ENCODE measurements at regions not wholly inside any gene's neighbourhood (a gene's known extent, or its start where the extent isn't known, plus 50 kb on each side); places are given as distances from the start of the nearest gene placed in this dataset.
"Not testable (repeated sequence)": the region's sequence is repeated elsewhere in the genome, so short reads cannot be mapped to it uniquely, and the experiment has no call there.

DNA sequence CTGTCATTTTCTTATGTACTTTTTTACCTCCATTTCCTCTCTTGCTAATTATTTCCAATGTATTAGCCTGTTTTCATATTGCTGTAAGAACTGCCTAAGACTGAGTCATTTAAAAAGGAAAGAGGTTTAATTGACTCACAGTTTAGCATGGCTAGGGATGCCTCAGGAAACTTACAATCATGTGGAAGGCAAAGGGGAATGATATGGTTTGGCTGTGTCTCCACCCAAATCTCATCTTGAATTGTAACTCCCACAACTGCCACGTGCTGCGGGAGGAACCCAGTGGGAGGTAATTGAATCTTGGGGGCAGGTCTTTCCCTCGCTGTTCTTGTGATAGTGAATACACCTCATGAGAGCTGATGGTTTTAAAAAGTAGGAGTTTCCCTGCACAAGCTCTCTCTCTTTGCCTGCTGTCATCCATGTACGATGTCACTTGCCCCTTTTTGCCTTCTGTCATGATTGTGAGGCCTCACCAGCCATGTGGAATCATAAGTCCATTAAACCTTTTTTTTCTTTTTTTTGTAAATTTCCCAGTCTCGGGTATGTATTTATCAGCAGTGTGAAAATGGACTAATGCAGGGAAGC lies 870.0 kb upstream of the INTU start:
- no peak for DNase-seq

DNA sequence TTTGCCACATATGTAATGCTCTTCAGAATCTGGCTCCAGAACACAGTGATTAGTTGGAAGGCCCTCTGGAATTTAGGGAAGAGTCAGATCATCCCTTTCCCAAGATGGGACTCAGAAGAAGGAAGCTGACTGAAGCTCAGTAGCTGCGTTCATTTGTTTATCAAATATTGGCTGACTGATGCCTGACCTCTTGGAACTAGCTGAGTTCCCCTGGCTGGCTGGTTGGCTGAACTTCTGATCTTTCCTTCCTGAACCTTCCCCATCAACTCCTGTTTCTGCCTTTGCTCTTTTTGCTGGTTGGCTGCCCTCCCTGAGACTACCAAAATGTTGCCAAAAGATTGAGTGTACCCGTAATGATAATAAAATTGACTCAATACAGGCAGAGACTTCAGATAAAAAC lies 866.5 kb upstream of the INTU start:
- DNase-seq: peak; percentile 2 to 29

DNA sequence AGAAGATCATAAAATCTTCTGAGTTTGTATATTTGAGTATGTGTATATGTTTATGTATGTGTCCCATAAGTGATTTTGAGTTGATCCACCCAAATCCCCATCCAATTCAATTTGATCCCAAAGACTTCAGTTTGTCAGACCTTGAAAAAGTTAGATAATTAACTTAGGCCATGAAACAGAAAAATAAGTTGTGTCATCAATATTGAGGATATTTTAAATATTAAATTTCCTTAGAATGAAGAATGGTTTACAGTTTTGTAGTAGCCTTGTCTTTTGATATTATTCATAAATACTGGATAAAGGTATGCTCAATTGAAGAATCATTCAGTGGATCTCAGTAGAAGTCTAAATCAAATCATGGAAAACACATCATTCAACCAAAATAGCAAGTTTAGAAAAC lies 864.4 kb upstream of the INTU start:
- DNase-seq: no peak

DNA sequence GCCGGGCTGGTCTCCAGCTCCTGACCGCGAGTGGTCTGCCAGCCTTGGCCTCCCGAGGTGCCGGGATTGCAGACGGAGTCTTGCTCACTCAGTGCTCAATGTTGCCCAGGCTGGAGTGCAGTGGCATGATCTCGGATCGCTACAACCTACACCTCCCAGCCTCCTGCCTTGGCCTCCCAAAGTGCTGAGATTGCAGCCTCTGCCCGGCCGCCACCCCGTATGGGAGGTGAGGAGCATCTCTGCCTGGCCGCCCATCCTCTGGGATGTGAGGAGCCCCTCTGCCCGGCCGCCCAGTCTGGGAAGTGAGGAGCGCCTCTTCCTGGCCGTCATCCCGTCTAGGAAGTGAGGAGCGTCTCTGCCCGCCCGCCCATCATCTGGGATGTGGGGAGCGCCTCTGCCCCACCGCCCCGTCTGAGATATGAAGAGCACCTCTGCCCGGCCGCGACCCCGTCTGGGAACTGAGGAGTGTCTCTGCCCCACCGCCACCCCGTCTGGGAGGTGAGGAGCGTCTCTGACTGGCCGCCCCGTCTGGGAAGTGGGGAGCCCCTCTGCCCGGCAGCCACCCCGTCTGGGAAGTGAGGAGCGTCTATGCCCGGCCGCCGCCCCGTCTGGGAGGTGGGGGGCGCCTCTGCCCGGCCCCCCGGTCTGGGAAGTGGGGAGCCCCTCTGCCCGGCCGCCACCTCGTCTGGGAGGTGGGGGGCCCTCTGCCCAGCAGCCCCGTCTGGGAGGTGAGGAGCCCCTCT lies 861.8 kb upstream of the INTU start:
- DNase-seq: not testable (repeated sequence)

DNA sequence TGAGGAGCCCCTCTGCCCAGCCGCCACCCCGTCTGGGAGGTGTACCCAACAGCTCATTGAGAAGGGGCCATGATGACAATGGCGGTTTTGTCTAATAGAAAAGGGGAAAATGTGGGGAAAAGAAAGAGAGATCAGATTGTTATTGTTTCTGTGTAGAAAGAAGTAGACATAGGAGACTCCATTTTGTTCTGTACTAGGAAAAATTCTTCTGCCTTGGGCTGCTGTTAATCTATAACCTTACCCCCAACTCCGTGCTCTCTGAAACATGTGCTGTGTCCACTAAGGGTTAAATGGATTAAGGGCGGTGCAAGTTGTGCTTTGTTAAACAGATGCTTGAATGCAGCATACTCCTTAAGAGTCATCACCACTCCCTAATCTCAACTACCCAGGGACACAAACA lies 861.1 kb upstream of the INTU start:
- not testable (repeated sequence) for DNase-seq

DNA sequence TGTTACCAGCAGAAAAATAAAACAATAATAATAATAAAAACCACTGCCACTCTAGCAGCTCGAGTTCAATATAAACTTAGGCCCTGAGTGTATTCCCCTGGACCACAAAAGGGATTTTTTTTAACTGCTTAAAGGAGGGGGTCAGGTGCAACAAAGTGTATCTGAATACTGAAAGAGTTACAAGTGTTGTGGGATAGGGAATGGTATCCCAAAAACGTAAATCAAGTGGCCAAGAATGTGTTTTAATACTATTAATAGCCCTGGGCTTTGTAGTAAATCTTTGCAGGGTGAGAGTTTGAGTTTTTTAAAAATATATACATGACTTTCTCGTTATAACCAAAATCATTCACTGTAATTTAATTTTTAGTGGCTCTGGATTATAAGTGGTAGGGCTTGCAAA lies 860.1 kb upstream of the INTU start:
- no peak for DNase-seq

DNA sequence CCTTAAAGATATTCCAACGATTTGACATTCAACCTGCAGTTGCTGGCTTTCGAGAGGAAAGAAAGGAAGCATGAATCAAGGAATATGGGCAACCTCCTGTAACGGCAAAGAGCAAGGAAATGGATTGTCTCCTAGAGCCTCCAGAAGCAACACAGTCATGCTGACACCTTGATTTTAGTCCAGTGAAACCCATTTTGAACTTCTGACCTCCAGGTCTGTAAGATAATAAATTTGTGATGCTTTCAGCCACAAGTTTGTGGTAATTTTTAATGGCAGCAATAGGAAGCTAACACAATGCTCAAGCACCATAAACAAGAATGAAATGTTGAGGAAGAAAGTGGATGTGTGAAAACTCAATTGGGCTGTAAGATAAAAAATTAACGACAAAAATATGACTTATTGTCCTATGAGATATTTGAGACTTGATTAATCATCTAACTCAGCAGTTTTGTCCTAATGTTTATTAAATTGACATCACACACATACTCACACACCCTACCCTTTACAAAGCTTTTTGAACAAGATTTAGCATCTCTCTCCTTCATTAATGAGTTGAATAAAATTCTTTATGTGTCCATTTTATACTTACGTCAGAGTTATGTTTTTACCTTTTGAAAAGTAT lies 857.2 kb upstream of the INTU start:
- no peak for DNase-seq

DNA sequence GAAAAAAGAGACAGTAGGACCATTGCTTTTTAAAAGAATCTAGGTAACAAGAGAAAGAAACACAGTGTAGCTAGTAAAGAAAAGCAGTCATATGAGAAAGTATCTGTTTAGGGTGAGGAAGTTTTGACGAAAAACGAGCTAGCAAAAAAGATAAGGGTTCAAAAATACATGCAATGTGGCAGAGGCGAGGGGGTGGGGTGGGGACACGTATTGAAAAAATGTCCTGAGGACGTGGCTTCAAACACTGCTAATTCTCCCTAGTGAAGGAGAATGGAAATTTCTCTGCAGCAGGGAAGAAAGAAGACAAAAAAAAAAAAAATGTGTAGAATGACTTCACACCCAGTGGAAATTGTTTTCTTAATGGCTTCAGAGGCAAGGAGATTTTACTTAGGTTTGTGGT lies 856.4 kb upstream of the INTU start:
- DNase-seq: no peak

DNA sequence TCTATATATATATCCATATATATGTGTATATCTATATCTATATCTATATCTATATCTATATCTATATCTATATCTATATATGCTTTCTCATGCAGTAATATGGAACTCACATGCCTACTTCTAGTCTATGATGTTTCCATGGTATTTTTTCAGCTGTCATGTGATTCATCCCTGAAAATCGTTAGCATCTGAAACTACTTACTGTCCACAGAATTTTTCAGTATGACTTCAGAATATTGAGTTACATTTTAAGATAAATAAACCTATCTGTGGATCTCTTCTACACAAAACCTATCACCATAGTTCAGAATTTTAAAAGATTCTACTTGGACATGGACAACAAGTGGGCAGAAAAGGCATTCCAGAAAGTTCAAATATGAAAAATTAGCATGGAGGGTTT lies 855.1 kb upstream of the INTU start:
- DNase-seq: no peak

DNA sequence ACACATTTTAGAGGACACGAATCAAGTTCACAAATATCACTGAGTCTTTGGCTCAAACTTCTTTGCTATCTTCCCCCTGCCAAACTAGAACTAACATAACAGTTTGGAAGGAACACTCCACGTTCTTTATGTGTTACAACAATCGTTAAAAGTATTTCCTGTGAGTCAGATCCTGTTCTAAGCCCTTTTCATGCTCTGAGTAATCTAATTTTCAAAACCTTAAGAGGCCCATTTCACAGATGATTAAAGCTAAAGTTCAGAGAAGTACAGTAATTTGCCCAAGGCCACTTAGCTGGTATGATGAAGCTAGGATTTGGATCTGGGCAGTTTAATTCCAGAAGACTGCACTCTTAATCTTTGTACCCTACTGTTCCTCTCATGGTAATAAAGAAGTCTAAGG lies 854.4 kb upstream of the INTU start:
- DNase-seq: no peak

DNA sequence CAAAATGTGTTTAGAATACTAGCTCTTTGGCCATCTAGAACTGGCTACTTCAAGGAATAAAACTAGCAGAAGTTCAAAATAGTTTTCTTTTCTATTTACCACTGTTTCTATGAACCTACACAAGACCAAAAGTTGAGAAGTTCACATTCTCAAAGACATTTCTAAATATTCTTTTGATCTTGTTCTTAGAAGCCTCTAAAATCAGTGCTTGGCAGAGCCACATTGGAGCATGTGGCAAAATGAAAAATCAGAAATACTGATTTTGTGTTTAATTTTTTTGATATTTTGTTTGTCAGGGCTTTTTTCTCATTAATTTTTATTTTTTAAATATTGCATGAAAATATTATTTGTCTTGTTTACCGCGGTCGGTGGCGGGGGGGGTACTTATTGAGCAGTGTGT lies 853.8 kb upstream of the INTU start:
- DNase-seq: no peak

DNA sequence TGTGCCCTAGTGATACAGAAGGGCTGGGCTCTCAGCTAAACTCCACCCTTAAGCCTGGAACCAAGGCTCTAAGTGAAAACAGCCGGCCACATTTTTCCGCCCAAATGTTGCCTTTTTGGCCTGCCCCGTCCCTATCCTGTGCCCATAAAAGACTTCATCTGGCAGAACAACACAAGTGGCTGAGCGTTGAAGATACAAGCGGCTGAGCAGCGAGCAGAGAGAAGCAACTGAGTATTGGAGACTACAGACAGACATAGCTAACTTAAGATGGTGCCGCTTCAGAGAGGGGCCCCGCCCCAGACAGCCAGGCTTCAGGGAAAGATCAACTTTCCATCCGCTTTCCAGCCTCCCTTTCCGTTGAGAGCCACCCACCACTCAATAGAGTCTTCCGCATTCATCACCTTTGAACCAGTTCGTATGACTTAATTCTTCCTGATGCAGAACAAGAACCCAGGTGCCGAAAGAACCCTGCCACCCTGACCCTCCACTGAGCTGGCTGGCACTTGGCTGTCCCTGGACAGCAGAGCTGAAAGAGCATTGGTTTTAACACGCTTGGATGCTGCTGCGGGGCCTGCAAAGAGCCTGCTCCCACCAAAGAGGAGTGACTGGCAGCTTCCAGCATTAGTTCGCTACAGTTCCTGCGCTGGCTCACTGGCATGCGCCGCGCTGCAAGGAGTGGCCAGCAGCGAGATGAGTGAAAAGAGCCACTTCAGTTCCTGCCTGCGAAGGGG lies 853.2 kb upstream of the INTU start:
- no peak for DNase-seq

DNA sequence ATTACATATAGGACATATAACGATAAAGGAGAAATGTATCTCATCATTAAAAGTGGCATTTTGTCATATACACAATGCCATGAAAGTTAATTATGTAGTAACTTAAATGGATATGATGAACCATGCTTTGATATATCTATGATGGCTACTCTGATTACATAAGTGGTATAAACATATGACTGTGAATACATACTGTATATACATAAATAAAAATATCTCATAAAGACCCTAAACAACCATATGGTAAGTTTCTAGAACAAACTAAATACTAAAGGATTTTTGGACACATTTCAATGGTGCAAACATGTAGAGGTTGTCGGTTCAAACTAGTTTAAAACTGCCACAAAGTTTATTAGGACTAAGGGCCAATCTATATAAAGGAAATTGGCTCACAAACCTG lies 849.6 kb upstream of the INTU start:
- DNase-seq: no peak

DNA sequence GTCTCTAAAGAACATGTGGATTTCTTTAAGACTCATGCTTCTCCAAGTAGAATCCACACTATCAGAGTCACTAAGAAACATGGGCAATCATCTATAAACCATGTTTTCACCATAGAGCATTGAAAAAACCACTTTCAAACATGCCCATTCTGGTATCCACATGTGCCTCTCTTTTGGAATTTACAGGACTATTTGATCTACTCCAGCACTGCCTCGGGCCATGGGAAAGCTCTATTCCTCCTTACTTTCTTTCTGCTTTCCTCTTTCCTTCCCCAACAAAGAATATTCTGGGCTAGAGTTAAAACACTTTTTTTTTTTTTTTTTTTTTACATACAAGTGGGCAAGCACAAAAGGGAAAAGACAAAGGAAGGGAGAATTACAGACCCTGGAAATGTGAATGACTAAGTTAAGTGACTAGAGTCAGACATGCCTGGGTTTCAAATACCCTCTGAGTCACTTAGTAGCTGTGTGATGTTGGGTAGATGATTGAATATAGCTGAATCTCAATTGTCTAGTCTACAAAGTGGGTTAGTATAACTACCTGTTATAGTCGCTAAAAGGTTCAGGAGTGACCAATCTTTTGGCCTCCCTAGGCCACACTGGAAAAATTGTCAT lies 847.7 kb upstream of the INTU start:
- DNase-seq: no peak

DNA sequence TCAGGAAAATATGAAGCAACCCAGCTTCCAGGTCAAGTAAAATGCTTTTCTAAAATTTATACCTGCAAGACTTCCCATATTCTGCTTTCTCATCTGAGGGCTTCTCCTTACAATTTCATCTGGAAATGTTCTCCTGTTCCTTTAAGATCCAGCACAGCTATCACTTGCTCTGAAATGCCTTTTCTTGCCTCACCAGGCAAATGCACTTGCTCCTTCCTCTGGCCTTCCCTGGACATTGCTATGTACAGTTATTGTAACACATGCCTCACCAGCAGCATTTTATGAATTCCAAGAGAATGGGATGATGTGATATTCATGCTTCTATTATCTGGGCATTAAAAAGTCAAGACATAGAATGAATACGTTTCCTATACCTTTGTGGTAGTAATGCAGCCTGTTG lies 842.1 kb upstream of the INTU start:
- no peak for DNase-seq

DNA sequence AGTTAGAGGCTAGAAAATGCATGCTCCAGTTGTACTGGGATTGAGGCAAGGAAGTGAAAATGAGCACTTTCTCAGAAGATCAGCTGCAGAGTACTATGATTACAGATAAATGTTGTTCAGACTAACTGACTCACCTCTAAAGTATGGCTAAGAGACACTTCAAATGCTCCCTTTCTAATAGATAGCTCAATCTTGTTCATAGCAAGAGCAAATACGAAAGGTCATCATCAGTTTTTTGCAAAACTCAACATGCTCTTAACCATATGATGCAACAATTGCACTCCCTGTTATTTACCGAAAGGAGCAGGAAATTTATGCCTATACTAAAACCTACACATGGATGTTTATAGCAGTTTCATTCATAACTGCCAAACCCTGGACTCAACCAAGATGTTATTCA lies 838.4 kb upstream of the INTU start:
- DNase-seq: no peak

DNA sequence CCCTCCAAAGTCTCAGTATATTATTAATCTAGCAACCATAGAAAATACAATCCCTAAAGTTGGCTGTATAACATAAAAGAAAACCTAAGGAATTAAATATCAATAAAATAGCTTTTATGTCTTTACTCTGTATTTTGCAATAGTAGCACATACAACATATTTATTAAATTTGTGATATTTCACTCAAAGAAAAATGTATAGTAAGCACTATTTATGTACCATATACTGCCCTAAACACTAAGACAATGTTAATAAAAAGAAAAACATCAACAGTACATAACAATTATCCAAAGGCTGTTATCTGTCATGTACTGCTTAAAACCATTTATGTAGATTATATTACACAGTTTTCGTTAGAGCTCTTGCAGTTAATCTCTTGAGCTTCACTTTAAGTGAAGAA lies 834.5 kb upstream of the INTU start:
- no peak for DNase-seq

DNA sequence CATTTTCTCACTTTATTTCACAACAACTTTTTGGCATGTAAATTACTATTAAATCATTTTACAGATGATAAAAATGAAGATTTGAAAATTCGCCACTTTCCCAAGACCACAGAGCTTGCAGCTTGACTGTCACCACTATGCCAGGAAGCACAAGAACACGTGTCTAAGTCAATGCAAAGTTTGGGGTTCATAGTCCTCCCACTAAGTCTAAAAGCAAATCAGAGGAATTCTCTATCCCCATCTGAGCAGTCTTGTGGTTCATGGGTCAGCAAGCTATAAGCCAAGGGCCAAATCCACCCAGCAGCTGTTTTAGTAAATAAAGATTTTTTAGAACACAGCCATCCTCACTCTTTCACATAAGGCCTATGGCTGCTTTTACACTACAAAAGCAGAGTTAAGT lies 833.3 kb upstream of the INTU start:
- no peak for DNase-seq

DNA sequence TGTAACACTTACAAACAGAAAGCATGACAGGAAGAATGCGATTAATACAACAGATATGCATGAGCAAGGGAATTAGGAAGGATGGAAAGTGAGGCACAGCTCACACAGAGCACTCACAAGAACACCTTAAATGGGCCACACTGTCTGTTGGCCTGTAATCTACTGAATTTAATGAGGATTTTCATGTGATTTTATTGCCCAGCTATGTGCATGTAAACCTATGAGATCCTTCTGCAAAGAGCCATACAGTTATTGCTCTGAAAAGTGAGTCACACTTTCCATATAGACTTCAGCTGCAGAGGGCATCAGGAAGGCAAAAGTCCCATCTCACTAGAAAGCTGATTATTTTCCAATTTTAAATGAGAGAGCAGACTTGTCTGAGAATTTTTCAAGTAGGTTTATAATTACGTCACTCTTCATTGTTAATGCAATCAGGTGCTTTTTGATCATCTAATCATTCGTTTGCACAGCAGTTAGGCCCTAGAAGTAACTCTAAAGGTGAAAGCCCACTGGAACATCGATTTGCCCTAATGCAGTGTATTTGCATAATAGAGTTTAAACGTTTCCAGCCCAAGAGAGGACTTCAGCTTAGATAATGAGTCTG lies 832.7 kb upstream of the INTU start:
- peak in 1 of 2 experiments; percentile 1 for DNase-seq

DNA sequence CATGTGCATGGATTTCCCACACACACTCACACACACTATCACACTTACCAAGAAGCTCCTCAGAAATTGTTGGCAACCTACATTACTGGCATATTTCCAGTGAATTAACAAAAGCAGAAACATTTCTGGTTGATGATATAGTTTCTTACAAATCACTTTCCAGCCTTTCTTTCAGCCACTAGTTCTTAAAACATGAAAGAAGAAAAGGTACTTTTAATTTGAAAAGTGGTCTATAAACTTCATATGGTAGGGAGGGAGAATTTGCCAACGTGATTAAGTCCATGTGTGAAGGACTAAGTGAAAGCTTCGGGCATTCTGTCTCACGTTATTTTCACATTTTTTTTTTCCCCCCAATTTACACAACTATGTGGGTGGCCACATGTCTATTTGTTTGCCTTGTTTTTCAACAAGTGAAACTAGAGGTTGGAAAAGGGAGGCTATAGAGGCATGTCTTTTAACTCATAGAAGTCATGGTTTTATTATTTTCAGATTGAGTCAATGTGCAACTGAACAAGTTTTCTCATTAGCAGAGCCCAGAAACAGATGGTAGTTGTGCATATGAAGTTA lies 832.1 kb upstream of the INTU start:
- no peak for DNase-seq

DNA sequence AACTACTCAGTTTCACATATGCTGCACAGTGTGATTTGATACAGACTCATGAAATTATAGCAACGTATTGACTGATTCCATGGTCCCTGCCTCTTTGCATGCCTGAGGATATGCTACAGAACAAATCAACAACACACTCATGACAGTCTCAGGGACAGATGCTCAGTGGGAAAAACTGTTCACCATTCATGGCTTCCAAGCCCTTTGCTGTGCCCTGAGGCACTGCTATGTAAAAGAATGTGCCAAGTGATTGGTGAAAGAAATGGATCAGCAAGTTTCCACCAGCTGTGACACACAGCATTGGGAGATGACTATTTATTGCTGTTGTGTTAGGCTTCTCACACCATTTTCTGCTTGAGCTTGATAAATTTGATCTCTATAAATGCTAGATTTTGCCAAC lies 825.6 kb upstream of the INTU start:
- DNase-seq: peak in 1 of 2 experiments; percentile 1

DNA sequence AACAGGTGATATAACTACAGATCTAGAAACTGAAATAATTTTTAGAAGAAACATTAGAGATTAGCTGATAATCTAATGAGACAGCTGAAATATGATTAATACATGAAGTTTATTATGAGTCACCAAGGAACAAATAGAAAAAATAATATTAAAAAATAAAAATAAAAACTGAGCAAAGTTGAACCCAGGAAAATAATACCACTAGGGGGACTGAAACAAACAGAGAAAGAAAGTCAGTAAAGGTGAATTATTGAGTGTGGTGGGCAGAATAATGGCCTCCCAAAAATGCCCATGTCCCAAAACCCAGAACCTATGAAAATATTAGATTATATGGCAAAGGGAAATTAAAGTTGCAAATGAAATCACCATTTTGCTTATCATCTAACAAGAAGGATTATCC lies 820.7 kb upstream of the INTU start:
- DNase-seq: no peak

DNA sequence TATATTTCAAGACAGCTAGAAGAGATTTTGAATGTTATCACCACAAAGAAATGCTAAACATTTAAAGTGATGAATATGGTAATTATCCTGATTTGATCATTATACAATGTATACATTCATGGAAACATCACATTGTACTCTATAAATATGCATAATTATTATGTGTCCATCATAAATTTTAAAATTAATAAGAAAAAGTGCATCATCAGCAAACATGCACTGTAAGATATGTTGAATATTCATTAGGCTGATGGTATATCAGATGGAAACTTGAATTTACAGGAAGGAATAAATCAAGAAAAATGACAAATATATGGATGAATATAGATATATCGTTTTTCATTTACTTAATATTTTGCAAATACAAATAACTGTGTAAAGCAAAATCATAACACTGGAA lies 812.1 kb upstream of the INTU start:
- DNase-seq: no peak
